Fibroblast of skin of back (primary cell): ENCODE measurements at regions not wholly inside any gene's neighbourhood (a gene's known extent, or its start where the extent isn't known, plus 50 kb on each side); places are given as distances from the start of the nearest gene placed in this dataset.

Source experiments
- DNase-seq: peaks from one replicate; pipeline ENCODE4 v3.0.0-alpha.2; 2013

GRCh38 chrX:30949554-30949953, 60.5 kb upstream of the TAB3 start:
- no peak for DNase-seq

GRCh38 chrX:30948626-30949025, 59.6 kb upstream of the TAB3 start:
- no peak for DNase-seq

GRCh38 chrX:30948051-30948450, 59.0 kb upstream of the TAB3 start:
- DNase-seq: no peak

GRCh38 chrX:30943984-30944383, 54.9 kb upstream of the TAB3 start:
- DNase-seq: no peak

- no peak for DNase-seq
These were observed 52.8 kb upstream of the TAB3 start for GRCh38 chrX:30941898-30942297.

GRCh38 chrX:30939928-30940327, 50.9 kb upstream of the TAB3 start:
- no peak for DNase-seq
